ENCODE measurements at regions not wholly inside any gene's neighbourhood (a gene's known extent, or its start where the extent isn't known, plus 50 kb on each side); places are given as distances from the start of the nearest gene placed in this dataset.
"Not testable (repeated sequence)": the region's sequence is repeated elsewhere in the genome, so short reads cannot be mapped to it uniquely, and the experiment has no call there.

DNA sequence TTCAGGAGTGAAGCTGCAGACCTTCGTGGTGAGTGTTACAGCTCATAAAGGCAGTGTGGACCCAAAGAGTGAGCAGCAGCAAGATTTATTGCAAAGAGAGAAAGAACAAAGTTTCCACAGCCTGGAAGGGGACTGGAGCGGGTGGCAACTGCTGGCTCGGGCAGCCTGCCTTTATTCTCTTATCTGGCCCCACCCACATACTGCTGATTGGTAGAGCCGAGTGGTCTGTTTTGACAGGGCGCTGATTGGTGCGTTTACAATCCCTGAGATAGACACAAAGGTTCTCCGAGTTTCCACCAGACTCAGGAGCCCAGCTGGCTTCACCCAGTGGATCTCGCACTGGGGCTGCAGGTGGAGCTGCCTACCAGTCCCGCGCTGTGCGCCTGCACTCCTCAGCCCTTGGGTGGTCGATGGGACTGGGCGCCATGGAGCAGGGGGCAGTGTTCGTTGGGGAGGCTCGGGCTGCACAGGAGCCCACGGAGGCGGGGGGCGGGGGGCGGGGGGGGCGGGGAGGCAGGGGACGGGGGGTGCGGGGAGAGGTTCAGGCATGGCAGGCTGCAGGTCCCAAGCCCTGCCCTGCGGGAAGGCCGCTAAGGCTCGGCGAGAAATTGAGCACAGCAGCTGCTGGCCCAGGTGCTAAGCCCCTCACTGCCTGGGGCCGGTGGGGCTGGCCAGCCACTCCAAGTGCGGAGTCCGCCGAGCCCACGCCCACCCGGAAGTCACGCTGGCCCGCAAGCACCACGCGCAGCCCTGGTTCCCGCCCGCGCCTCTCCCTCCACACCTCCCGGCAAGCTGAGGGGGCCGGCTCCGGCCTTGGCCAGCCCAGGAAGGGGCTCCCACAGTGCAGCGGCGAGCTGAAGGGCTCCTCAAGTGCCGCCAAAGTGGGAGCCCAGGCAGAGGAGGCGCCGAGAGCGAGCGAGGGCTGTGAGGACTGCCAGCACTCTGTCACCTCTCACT is 59.9 kb upstream of the EN2 start:
- not testable (repeated sequence) for H3K4me1 Mint-ChIP-seq (ENCODE audit: low read depth in 2 of 2); DNase-seq (ENCODE audit: low spot score); H3K36me3 Mint-ChIP-seq; ATAC-seq; H3K27ac Mint-ChIP-seq; H3K9me3 Mint-ChIP-seq; H3K4me3 Mint-ChIP-seq
- H3K27me3 Mint-ChIP-seq = peaks cover 12 to 17% of the 10 kb centered on the region in 2 donors

GRCh38 chr7:155398944-155399343 is 59.0 kb upstream of the EN2 start:
- Mint-ChIP-seq H3K27ac (no peak overlapping the region), H3K9me3 (no peaks in the 10 kb centered on the region), H3K27me3 (peaks cover 14 to 17% of the 10 kb centered on the region in 2 donors), H3K36me3 (no peaks in the 10 kb centered on the region), H3K4me1 (ENCODE audit: low read depth in 2 of 2) (peaks cover 3 to 4% of the 10 kb centered on the region in 2 donors), H3K4me3 (no peak overlapping the region)
- no peak for ATAC-seq
- no peak for DNase-seq (ENCODE audit: low spot score)

DNA sequence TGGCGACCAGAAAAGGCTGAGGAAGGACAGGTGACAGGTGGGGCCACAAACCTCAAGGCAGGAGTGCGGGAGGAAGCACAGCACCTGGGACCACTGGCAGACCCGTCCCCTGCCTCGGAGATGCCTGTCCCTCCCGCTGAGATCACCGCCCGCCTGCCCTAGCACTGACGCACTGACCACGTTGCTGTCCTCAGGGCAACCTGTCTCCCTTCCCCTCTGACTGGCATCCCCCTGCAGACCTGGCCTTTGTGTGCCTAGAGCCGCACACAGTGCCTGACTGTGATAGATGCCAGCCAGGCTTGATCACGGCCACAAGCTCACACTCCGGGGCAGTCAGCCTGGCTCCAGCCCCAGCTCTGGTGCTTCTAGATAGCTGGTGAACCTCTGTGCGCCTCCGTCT is 58.4 kb upstream of the EN2 start:
- no peak overlapping the region for H3K4me3 Mint-ChIP-seq
- DNase-seq (ENCODE audit: low spot score) (no peak), ATAC-seq (no peak)
- H3K4me1 Mint-ChIP-seq (ENCODE audit: low read depth in 2 of 2) = peaks cover 3 to 4% of the 10 kb centered on the region in 2 donors
- no peak overlapping the region for H3K27ac Mint-ChIP-seq
- no peaks in the 10 kb centered on the region for H3K9me3 Mint-ChIP-seq
- peaks cover 14 to 17% of the 10 kb centered on the region in 2 donors for H3K27me3 Mint-ChIP-seq
- H3K36me3 Mint-ChIP-seq = no peaks in the 10 kb centered on the region

- H3K4me3 Mint-ChIP-seq = no peak overlapping the region
- no peak overlapping the region for H3K27ac Mint-ChIP-seq
- no peaks in the 10 kb centered on the region for H3K9me3 Mint-ChIP-seq
- H3K4me1 Mint-ChIP-seq (ENCODE audit: low read depth in 2 of 2) = peaks cover 10 to 14% of the 10 kb centered on the region in 2 donors
- ATAC-seq = no peak
- H3K36me3 Mint-ChIP-seq = no peaks in the 10 kb centered on the region
- DNase-seq (ENCODE audit: low spot score) = no peak
- peaks cover 14 to 15% of the 10 kb centered on the region in 2 donors for H3K27me3 Mint-ChIP-seq
Observed at GRCh38 chr7:155401231-155401630, 56.7 kb upstream of the EN2 start.

- Mint-ChIP-seq H3K36me3 (no peaks in the 10 kb centered on the region), H3K27ac (no peak overlapping the region), H3K4me3 (no peak overlapping the region), H3K4me1 (ENCODE audit: low read depth in 2 of 2) (peaks cover 11 to 18% of the 10 kb centered on the region in 2 donors), H3K27me3 (peaks cover 12 to 14% of the 10 kb centered on the region in 2 donors), H3K9me3 (no peaks in the 10 kb centered on the region)
- ATAC-seq (no peak), DNase-seq (ENCODE audit: low spot score) (no peak)
Observed at GRCh38 chr7:155401884-155402283, 56.0 kb upstream of the EN2 start.

GRCh38 chr7:155402941-155403340 is 55.0 kb upstream of the EN2 start:
- H3K27ac Mint-ChIP-seq = peak overlapping the region in 1 of 2 donors; percentile 22
- H3K4me1 Mint-ChIP-seq (ENCODE audit: low read depth in 2 of 2) = peaks cover 11 to 18% of the 10 kb centered on the region in 2 donors
- ATAC-seq (no peak), DNase-seq (ENCODE audit: low spot score) (no peak)
- H3K9me3 Mint-ChIP-seq = no peaks in the 10 kb centered on the region
- H3K36me3 Mint-ChIP-seq = no peaks in the 10 kb centered on the region
- no peak overlapping the region for H3K4me3 Mint-ChIP-seq
- H3K27me3 Mint-ChIP-seq = peaks cover 7 to 8% of the 10 kb centered on the region in 2 donors

DNA sequence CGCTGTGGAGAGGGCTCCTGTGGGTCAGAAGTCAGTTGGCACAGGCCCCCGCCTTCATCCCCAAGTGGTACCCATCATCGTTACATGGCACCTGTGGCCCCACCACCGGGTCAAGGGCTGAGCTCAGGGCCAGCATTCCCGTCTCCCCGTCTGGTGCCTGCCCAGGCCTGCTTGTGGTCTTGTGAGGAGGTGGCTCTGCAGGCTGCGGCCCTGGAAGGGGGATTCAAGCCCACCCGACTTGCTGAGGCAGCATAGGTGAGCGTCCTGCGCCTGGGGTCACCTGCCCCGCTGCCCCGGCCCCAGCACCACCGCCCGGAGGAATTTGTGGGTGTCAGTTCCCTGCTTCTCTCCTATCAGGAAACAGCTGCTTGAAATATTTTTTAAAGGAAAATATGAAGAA is 53.0 kb upstream of the EN2 start:
- no peak overlapping the region for H3K27ac Mint-ChIP-seq
- H3K4me3 Mint-ChIP-seq = no peak overlapping the region
- H3K36me3 Mint-ChIP-seq = no peaks in the 10 kb centered on the region
- H3K27me3 Mint-ChIP-seq = peaks cover 8 to 14% of the 10 kb centered on the region in 2 donors
- ATAC-seq (no peak), DNase-seq (ENCODE audit: low spot score) (no peak)
- peaks cover 20 to 24% of the 10 kb centered on the region in 2 donors for H3K4me1 Mint-ChIP-seq (ENCODE audit: low read depth in 2 of 2)
- H3K9me3 Mint-ChIP-seq = no peaks in the 10 kb centered on the region

DNA sequence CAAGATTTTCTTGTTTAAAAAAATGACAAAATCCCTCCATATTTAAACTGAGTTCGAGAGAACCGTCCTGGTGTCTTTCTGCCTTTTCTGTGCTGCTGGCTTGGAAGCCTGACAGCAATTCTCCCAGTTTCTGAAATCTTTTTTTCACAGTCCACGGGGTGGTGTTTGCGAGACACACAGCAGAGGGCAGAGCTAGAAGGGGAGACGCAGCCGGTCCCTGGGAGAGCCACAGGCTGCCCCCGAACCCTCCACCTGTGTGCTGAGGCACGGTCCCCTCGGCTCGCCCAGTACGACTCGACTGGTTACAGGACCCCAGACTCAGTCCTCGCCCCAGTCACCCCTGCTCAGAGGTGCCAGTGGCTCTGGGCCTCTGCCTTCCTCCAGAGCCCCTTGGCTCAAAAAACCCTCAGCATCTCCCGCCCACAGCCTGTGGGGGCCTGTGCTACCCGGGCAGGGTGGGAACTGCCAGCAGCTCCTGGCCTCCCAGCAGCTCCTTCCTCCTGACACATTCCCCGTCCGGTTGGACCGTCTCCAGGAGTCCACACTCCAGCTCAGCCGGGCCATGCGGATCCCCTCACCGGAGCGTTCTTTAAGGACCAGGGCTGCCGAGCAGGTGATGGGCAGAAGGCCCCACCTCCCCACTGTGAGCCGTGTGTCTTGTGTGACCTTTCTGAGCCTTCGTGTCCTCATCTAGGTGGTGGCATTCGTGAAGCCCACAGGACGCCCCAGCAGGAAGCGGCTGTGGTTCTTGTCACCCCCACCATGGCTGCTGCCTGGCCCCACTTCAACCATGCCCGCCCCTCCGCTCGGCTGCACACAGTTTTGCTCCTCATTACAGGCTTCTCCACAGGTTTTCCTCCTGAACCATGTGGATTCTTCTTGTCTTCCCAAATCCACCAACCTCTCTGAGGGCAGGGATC is 52.3 kb upstream of the EN2 start:
- DNase-seq (ENCODE audit: low spot score) (no peak), ATAC-seq (peak; percentile 45 to 67)
- Mint-ChIP-seq H3K4me1 (ENCODE audit: low read depth in 2 of 2) (peaks cover 20 to 24% of the 10 kb centered on the region in 2 donors), H3K27me3 (peaks cover 8 to 15% of the 10 kb centered on the region in 2 donors), H3K36me3 (no peaks in the 10 kb centered on the region), H3K4me3 (peak overlapping the region; percentile 33), H3K9me3 (no peaks in the 10 kb centered on the region), H3K27ac (peak overlapping the region; percentile 22 to 24)

GRCh38 chr7:155407799-155408198 is 50.1 kb upstream of the EN2 start:
- Mint-ChIP-seq H3K27ac (no peak overlapping the region), H3K27me3 (peaks cover 15 to 23% of the 10 kb centered on the region in 2 donors), H3K36me3 (no peaks in the 10 kb centered on the region), H3K9me3 (no peaks in the 10 kb centered on the region), H3K4me1 (ENCODE audit: low read depth in 2 of 2) (peaks cover 22 to 23% of the 10 kb centered on the region in 2 donors), H3K4me3 (no peak overlapping the region)
- no peak for DNase-seq (ENCODE audit: low spot score)
- ATAC-seq = no peak
